Loucy (cell line): ENCODE measurements at regions not wholly inside any gene's neighbourhood (a gene's known extent, or its start where the extent isn't known, plus 50 kb on each side); places are given as distances from the start of the nearest gene placed in this dataset.

Experiments used
- H2AFZ ChIP-seq: fragments of 200-600 bp; sonication (generic); 2 replicates; pipeline ENCODE4 v1.6.0; 2016; ENCODE audit warnings: antibody characterized with exemption, mild to moderate bottlenecking, low read length, moderate library complexity
- H3F3A ChIP-seq: fragments of 200-600 bp; 2 replicates; pipeline ENCODE4 v1.6.0; 2016; ENCODE audit warnings: antibody characterized with exemption, low read depth, mild to moderate bottlenecking
- H3K27me3 ChIP-seq: fragments of 200-600 bp; sonication (generic); 2 replicates; pipeline ENCODE4 v1.6.1; 2014; ENCODE audit warnings: low read length, mild to moderate bottlenecking; ENCODE audit not compliant: insufficient read depth, poor library complexity, severe bottlenecking
- H3K36me3 ChIP-seq: fragments of 200-600 bp; sonication (generic); 2 replicates; pipeline ENCODE4 v1.6.1; 2016; ENCODE audit warnings: low read length; ENCODE audit not compliant: insufficient read depth
- H3K4me1 ChIP-seq: fragments of 200-600 bp; sonication (generic); 2 replicates; pipeline ENCODE4 v1.5.1; 2014; ENCODE audit warnings: low read length, mild to moderate bottlenecking; ENCODE audit not compliant: insufficient read depth, poor library complexity, severe bottlenecking
- H3K4me2 ChIP-seq: fragments of 200-600 bp; sonication (generic); 2 replicates; pipeline ENCODE4 v1.6.0; 2014; ENCODE audit warnings: antibody characterized with exemption, low read length, low read depth, mild to moderate bottlenecking; ENCODE audit not compliant: poor library complexity, severe bottlenecking
- H3K4me3 ChIP-seq: fragments of 200-600 bp; sonication (generic); 2 replicates; pipeline ENCODE4 v1.5.1; 2014; ENCODE audit warnings: low read length, mild to moderate bottlenecking, mixed read lengths; ENCODE audit not compliant: poor library complexity, severe bottlenecking
- H3K79me2 ChIP-seq: fragments of 200-600 bp; sonication (generic); 2 replicates; pipeline ENCODE4 v1.6.1; 2014; ENCODE audit warnings: low read length; ENCODE audit not compliant: insufficient read depth
- H3K9ac ChIP-seq: fragments of 200-600 bp; sonication (generic); 2 replicates; pipeline ENCODE4 v1.6.0; 2014; ENCODE audit warnings: mild to moderate bottlenecking, low read depth, low read length, moderate library complexity; ENCODE audit not compliant: poor library complexity, severe bottlenecking
- H3K9me2 ChIP-seq: fragments of 200-600 bp; sonication (generic); replicated peaks from 2 replicates; pipeline ENCODE4 v1.6.1; 2016; ENCODE audit warnings: low read depth, low read length, mixed read lengths
- H3K9me3 ChIP-seq: fragments of 200-600 bp; sonication (generic); 2 replicates; pipeline ENCODE4 v1.6.1; 2014; ENCODE audit warnings: mild to moderate bottlenecking, antibody characterized with exemption, low read length, low read depth; ENCODE audit not compliant: insufficient read depth
- H4K20me1 ChIP-seq: fragments of 200-600 bp; sonication (generic); 2 replicates; pipeline ENCODE4 v1.6.0; 2014; ENCODE audit warnings: antibody characterized with exemption, low read length, mild to moderate bottlenecking; ENCODE audit not compliant: insufficient read depth, poor library complexity, severe bottlenecking
- EZH2phosphoT487 ChIP-seq: fragments of 200-600 bp; IDR thresholded peaks from 2 replicates; pipeline ENCODE4 v1.6.1; 2018; ENCODE audit warnings: antibody characterized with exemption, mild to moderate bottlenecking, moderate library complexity, borderline replicate concordance
- TF ChIP-seq, protein P1 (sequence below): fragments of 200-600 bp; sonication (generic); conservative IDR thresholded peaks from 2 replicates; pipeline ENCODE4 v1.5.1; 2014; ENCODE audit warnings: mild to moderate bottlenecking, antibody characterized with exemption, low read length

DNA sequence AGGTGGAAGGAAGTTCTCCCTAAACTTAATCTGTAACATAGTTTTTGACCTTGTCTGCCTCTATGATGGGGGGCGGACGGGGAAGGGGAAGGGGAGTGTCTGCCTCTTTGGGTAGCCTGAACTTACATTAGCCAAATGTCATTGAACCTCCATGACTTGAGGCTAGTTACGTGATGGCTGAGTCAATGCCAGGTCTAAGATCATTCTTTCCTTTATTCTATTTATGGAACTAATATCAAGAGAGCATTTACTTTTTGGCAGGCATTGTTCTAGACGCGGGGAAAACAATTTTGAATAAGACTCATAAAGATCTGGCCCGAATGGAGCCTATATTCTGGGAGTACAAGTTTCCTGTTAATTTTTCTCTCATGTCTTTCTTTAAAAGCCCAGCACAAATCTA lies 340.7 kb upstream of the C2CD4B start:
- H3K27me3 ChIP-seq, result no peaks in the 10 kb centered on the region
- TF ChIP-seq EZH2phosphoT487, result no peak
- TF ChIP-seq, protein P1, sequence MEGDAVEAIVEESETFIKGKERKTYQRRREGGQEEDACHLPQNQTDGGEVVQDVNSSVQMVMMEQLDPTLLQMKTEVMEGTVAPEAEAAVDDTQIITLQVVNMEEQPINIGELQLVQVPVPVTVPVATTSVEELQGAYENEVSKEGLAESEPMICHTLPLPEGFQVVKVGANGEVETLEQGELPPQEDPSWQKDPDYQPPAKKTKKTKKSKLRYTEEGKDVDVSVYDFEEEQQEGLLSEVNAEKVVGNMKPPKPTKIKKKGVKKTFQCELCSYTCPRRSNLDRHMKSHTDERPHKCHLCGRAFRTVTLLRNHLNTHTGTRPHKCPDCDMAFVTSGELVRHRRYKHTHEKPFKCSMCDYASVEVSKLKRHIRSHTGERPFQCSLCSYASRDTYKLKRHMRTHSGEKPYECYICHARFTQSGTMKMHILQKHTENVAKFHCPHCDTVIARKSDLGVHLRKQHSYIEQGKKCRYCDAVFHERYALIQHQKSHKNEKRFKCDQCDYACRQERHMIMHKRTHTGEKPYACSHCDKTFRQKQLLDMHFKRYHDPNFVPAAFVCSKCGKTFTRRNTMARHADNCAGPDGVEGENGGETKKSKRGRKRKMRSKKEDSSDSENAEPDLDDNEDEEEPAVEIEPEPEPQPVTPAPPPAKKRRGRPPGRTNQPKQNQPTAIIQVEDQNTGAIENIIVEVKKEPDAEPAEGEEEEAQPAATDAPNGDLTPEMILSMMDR, result no peak
- H3K9me3 ChIP-seq, result no peaks in the 10 kb centered on the region
- H4K20me1 ChIP-seq, result no peaks in the 10 kb centered on the region
- H3K9ac ChIP-seq, result no peak overlapping the region
- H3K9me2 ChIP-seq, result no peaks in the 10 kb centered on the region
- H3F3A ChIP-seq, result no peaks in the 10 kb centered on the region
- no peaks in the 10 kb centered on the region for H3K4me1 ChIP-seq
- no peak overlapping the region for H3K4me2 ChIP-seq
- H3K4me3 ChIP-seq, result no peak overlapping the region
- no peak overlapping the region for H2AFZ ChIP-seq
- no peaks in the 10 kb centered on the region for H3K36me3 ChIP-seq
- H3K79me2 ChIP-seq, result no peaks in the 10 kb centered on the region

DNA sequence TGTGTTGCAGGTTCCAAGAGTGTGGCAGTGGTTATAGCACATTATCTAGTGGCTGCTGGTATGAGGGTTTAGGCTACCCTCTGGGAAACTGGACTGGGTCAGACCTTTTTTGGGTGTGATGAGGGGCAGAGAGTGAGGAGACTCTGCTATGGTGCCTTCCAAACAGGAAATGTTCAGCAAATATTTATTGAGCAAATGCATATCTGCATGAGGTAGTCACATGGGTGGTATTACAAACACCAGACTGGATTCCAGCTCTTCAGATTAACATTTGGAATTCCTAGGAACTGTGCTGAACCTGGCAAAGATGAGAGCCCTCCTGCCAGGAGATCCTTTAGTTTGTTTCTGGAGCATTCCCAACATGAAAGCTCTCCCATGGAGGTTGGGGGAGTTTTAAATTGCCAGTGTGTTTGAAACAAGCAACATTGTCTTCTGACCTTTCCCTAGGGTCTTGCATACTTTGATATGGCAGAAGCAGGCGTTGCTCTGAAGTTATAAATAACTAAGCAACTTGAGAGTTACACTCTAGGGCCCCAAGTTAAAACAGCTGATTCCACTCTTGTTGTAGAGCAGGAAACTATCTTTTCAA lies 341.2 kb upstream of the C2CD4B start:
- Histone ChIP-seq H3K4me2 (no peak overlapping the region), H3K9me3 (no peaks in the 10 kb centered on the region), H3K9me2 (no peaks in the 10 kb centered on the region), H2AFZ (no peak overlapping the region), H3K9ac (no peak overlapping the region), H3F3A (no peaks in the 10 kb centered on the region), H3K4me1 (no peaks in the 10 kb centered on the region), H3K27me3 (no peaks in the 10 kb centered on the region), H3K36me3 (no peaks in the 10 kb centered on the region), H4K20me1 (no peaks in the 10 kb centered on the region), H3K4me3 (no peak overlapping the region), H3K79me2 (no peaks in the 10 kb centered on the region)
- no peak for TF ChIP-seq EZH2phosphoT487
- TF ChIP-seq, protein P1, result no peak

DNA sequence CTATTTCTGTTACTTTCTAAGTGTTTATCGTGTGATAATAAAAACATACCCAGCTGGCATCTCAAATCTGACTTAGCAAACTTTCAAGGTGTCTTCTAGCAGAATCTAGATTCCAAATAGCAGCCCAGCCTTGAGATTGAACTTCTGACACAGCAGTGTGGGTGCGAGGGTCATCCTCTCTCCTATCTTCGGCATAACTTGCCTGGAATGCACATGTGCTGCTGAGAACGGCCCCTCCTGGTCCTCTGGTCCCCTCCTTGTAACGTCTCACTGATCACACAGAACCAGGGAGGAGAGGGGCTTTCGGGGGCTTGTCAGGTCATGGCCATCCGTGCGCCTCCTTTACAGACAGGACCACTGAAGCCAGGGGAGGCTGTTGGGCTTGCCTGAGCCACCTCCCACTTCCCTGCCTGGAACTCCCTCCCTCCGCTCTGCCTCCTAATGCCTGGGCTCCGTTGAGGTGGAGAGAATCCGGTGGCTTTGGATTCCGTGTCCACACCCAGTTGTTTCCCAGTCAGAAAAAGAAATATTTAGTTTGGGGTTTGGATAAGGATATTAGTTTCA lies 344.4 kb upstream of the C2CD4B start:
- no peak overlapping the region for H3K4me3 ChIP-seq
- H3K79me2 ChIP-seq, result no peaks in the 10 kb centered on the region
- no peak overlapping the region for H2AFZ ChIP-seq
- no peaks in the 10 kb centered on the region for H3K36me3 ChIP-seq
- no peaks in the 10 kb centered on the region for H3F3A ChIP-seq
- H3K27me3 ChIP-seq, result no peaks in the 10 kb centered on the region
- no peak overlapping the region for H3K9ac ChIP-seq
- H3K4me2 ChIP-seq, result no peak overlapping the region
- H4K20me1 ChIP-seq, result no peaks in the 10 kb centered on the region
- H3K4me1 ChIP-seq, result no peaks in the 10 kb centered on the region
- TF ChIP-seq, protein P1, result no peak
- TF ChIP-seq EZH2phosphoT487, result no peak
- no peaks in the 10 kb centered on the region for H3K9me3 ChIP-seq
- no peaks in the 10 kb centered on the region for H3K9me2 ChIP-seq
